Heart right ventricle (tissue), 16 donors: ENCODE measurements at regions not wholly inside any gene's neighbourhood (a gene's known extent, or its start where the extent isn't known, plus 50 kb on each side); places are given as distances from the start of the nearest gene placed in this dataset.
"Not testable (repeated sequence)": the region's sequence is repeated elsewhere in the genome, so short reads cannot be mapped to it uniquely, and the experiment has no call there.

Experiments
- ATAC-seq, 8 donors: fragments of 200-7000 bp; cut with Tn5 transposase; one replicate each; pipeline ENCODE4 v1.9.1; 2020; ENCODE audit warnings: mild to moderate bottlenecking in 8 of 8, moderate library complexity in 8 of 8, moderate number of reproducible peaks in 1 of 8
- DNase-seq, 2 donors: peaks; one replicate each; pipeline ENCODE4 v3.0.0-alpha.2; 2020
- H3K27ac ChIP-seq, 10 donors: fragments of 200-600 bp; sonication (generic) in 2 of 10; one replicate each; pipeline versions ENCODE4 v1.5.0 to v1.8.0; 2020 to 2022; ENCODE audit warnings: mild to moderate bottlenecking in 3 of 10
- H3K27me3 ChIP-seq, 7 donors: fragments of 200-600 bp; one replicate each; pipeline ENCODE4 v1.8.0; 2021 to 2022; ENCODE audit warnings: mild to moderate bottlenecking in 2 of 7
- H3K36me3 ChIP-seq, 9 donors: fragments of 200-600 bp; sonication (generic) in 1 of 9; one replicate each; pipeline versions ENCODE4 v1.5.0 to v1.8.0; 2020 to 2022; ENCODE audit warnings: mild to moderate bottlenecking in 2 of 9
- H3K4me1 ChIP-seq, 9 donors: fragments of 200-600 bp; sonication (generic) in 1 of 9; one replicate each; pipeline versions ENCODE4 v1.5.0 to v1.8.0; 2020 to 2022; ENCODE audit warnings: mild to moderate bottlenecking in 4 of 9
- H3K4me3 ChIP-seq, 10 donors: fragments of 200-600 bp; sonication (generic) in 2 of 10; one replicate each; pipeline versions ENCODE4 v1.5.0 to v1.8.0; 2020 to 2022; ENCODE audit warnings: mild to moderate bottlenecking in 7 of 10, moderate library complexity in 2 of 10
- H3K9me3 ChIP-seq, 11 donors: fragments of 200-600 bp in 10 of 11; sonication (generic) in 2 of 11; one replicate each; pipeline versions ENCODE4 v1.5.0 to v1.8.0; 2013 to 2022; ENCODE audit warnings: mild to moderate bottlenecking in 2 of 11, control low read depth in 1 of 11, moderate library complexity in 1 of 11
- WGBS, 2 donors: extraction: QIAGEN DNeasy Blood & Tissue Kit; methylation state at CpG; one replicate each; pipeline ENCODE4 v1.1.7; 2013; ENCODE audit warnings: inconsistent platforms in 1 of 2; 5-methylcytosine and 5-hydroxymethylcytosine counted together
- intact Hi-C, 10 donors: fragments of 100-400 bp; cut with DNase I; formaldehyde crosslinking; loops; one replicate each; pipeline versions ENCODE4 v1.11.1 to v1.14.2; 2022
- TF ChIP-seq, protein P1 (sequence below), 9 donors: fragments of 200-600 bp; sonication (generic) in 2 of 9; IDR thresholded peaks; one replicate each; pipeline versions ENCODE4 v1.5.0 to v1.8.0; 2021 to 2022; ENCODE audit warnings: antibody characterized with exemption in 9 of 9, mild to moderate bottlenecking in 5 of 9, moderate library complexity in 1 of 9
- donor health status: Arrhythmogenic right ventricular cardiomyopathy.
- donor health status: ischemic (EF 13 %, LVEDD 7.1; RV severe dilation, severe dysfunction).
- donor health status: healthy with polysubstance abuse.
- donor health status: DM: no; HTN: yes; CAD: no.
- donor health status: DM: no; HTN: no; CAD: no.
- donor health status: ischemic (EF 25% LVEDD 6.9; RV normal size, moderate dysfunction).
- donor health status: ischemic (EF 25% LVEDD 5.7; RV mildly dilated, moderate dysfunction).
- donor health status: healthy.
- donor health status: DM: yes; HTN: yes; CAD: no.
- donor health status: Ischemic cardiomyopathy.
- donor health status: ischemic (EF 35%, LVEDD 5.7; RV mildly dilated, moderate dysfunction).
- donor health status: nonischemic (EF 11% LVEDD 7.7; RV severe dilation, severe dysfunction).
- donor health status: DM: yes; HTN: yes; CAD: no.
- donor health status: PGD.
- donor health status: ischemic (EF 29% LVEDD 5.4; RV normal size, mild dysfunction).
- donor health status: nonischemic (EF 23%, LVEDD 6.1; RV moderate dilation, normal function).

DNA sequence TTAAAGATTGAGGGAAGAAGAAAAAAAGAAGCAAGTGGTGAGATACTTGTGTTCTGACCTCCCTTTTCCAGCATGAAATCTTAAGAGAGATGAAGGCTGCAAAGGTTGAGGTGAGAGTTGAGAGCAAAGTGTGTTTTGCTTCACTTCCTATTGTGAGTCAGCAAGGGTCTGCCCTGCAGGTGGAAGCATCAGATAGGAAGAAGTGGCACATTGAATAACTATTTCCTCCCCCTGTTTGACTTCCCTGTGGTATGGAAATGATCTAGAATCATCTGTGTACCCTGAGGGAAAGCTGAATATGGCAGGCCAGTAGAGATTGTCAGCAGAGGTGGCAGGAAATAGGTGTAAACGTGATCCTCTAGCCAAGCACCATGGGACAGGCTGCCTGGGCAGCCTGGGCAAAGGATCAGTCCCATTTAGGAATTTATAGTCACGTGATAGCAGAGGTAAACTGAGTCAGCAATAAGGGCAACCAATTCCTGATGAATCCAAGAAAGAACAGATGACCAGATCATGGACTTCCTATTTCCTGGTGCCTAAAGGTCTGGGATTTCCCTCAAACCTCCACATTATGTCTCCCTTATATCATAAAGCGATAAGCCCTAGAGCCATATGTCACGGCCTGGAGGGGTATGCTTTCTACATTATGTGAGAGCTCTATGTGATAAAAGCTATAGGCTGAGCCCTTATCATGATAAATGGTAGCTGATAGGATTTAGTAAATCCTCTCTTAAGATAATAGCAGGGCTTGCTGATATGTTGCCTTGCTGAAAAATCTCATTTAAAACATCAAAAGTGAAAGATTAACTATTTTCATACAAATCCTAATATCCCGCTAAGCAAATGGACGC is 287.0 kb downstream of the MDFIC start:
- Histone ChIP-seq H3K9me3 (peaks cover 0 to 18% (median 5%) of the 10 kb centered on the region in 11 donors), H3K4me1 (peaks cover 0 to 10% (median 0%) of the 10 kb centered on the region in 9 donors), H3K27me3 (no peaks in the 10 kb centered on the region), H3K4me3 (no peak overlapping the region), H3K36me3 (no peaks in the 10 kb centered on the region), H3K27ac (no peak overlapping the region)
- no peak for ATAC-seq
- TF ChIP-seq, protein P1, sequence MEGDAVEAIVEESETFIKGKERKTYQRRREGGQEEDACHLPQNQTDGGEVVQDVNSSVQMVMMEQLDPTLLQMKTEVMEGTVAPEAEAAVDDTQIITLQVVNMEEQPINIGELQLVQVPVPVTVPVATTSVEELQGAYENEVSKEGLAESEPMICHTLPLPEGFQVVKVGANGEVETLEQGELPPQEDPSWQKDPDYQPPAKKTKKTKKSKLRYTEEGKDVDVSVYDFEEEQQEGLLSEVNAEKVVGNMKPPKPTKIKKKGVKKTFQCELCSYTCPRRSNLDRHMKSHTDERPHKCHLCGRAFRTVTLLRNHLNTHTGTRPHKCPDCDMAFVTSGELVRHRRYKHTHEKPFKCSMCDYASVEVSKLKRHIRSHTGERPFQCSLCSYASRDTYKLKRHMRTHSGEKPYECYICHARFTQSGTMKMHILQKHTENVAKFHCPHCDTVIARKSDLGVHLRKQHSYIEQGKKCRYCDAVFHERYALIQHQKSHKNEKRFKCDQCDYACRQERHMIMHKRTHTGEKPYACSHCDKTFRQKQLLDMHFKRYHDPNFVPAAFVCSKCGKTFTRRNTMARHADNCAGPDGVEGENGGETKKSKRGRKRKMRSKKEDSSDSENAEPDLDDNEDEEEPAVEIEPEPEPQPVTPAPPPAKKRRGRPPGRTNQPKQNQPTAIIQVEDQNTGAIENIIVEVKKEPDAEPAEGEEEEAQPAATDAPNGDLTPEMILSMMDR (IDR thresholded peaks at IDR 0.05), result no peak
- 77% methylated on average over 6 of the region's 6 CpGs for WGBS, 2 donors
- DNase-seq, result no peak
- intact Hi-C loops, result no loop called here

DNA sequence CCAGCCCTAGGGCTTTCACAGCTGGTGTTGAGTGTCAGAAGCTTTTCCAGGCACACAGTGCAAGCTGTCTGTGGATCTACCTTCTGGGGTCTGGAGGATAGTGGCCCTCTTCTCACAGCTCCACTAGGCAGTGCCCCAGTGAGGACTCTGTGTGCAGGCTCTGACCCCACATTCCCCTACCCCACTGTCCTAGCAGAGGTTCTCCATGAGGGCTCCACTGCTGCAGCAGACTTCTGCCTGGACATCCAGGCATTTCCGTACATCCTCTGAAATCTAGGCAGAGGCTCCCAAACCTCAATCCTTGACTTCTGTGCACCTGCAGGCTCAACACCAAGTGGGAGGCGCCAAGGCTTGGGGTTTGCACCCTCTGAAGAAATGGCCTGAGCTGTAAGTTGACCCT is 284.5 kb downstream of the MDFIC start:
- ATAC-seq, H3K27me3 ChIP-seq, intact Hi-C loops, H3K4me1 ChIP-seq, DNase-seq, H3K4me3 ChIP-seq, H3K36me3 ChIP-seq, H3K27ac ChIP-seq: not testable (repeated sequence)
- H3K9me3 ChIP-seq, result peaks cover 0 to 18% (median 5%) of the 10 kb centered on the region in 11 donors
- WGBS, 2 donors, result 69 to 90% methylated on average over 2 of the region's 2 CpGs

DNA sequence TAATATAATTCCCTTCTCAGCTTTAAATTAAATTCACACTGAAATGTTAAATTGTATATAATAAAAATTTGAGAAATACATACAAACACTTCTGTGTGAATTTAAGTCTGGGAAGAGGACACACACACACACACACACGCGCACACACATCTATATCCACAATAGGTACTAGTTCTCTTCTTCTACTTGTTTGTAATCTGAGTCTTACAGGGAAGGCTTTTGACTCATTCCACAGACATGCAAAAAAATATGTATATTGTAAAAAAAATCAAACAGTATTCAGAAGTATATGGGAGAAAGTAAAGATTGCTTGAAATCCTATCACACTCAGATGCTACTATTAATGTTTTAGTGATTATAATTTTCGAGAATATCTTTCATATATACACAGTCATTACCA is 276.2 kb downstream of the MDFIC start:
- Histone ChIP-seq H3K27ac (no peak overlapping the region), H3K4me1 (no peaks in the 10 kb centered on the region), H3K36me3 (no peaks in the 10 kb centered on the region), H3K27me3 (no peaks in the 10 kb centered on the region), H3K4me3 (no peak overlapping the region), H3K9me3 (no peaks in the 10 kb centered on the region)
- DNase-seq (no peak), ATAC-seq (no peak)
- intact Hi-C loops, result no loop called here
- WGBS, 2 donors, result 91 to 97% methylated on average over 3 of the region's 3 CpGs
- TF ChIP-seq, protein P1 (IDR thresholded peaks at IDR 0.05), result no peak

DNA sequence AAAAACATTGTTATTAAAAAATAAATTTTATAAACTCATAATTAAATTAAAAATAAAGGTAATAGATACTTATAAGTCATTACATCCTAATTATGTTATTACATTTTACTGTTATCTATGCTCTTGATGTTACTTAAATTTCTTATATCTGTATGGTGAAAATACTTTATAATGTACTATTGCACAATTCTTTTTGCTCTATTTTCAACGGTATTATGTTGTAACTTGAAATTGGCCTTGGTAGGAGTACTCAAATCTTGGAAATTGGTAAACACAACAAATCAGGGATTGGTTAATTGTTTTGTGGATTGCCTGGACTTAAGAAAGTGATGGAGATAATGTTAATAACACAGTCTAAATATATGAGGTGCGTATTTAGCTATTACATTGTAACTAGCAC is 273.3 kb downstream of the MDFIC start:
- Histone ChIP-seq H3K9me3 (no peaks in the 10 kb centered on the region), H3K4me3 (no peak overlapping the region), H3K27ac (no peak overlapping the region), H3K27me3 (no peaks in the 10 kb centered on the region), H3K36me3 (no peaks in the 10 kb centered on the region), H3K4me1 (no peaks in the 10 kb centered on the region)
- 92 to 97% methylated on average over 2 of the region's 2 CpGs for WGBS, 2 donors
- intact Hi-C loops, result no loop called here
- TF ChIP-seq, protein P1 (IDR thresholded peaks at IDR 0.05), result no peak
- DNase-seq (no peak), ATAC-seq (no peak)

DNA sequence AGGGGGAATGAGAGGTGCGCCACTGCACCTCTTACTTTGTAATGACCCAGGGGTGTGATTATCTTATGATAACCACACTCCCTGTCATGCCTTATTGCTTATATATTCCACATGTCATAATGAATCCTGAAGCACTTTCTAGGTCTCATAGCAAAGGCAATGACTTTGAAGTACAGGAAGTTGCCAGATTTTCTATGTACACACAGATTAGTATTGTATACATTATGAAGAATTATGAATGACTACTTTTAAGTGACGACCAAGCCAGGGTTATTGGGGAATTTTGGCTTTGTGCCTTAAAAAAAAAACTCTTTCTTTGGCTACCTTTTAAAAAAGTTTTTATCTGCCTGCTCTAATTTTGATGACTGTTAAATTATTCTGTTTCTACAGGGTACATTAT is 269.6 kb downstream of the MDFIC start:
- intact Hi-C loops, result no loop called here
- 67 to 69% methylated on average over 2 of the region's 2 CpGs for WGBS, 2 donors
- no peaks in the 10 kb centered on the region for H3K36me3 ChIP-seq
- DNase-seq (no peak), ATAC-seq (no peak)
- H3K27me3 ChIP-seq, result no peaks in the 10 kb centered on the region
- no peak overlapping the region for H3K27ac ChIP-seq
- TF ChIP-seq, protein P1 (IDR thresholded peaks at IDR 0.05), result no peak
- H3K4me1 ChIP-seq, result no peaks in the 10 kb centered on the region
- no peak overlapping the region for H3K4me3 ChIP-seq
- no peaks in the 10 kb centered on the region for H3K9me3 ChIP-seq
